ENCODE measurements at regions not wholly inside any gene's neighbourhood (a gene's known extent, or its start where the extent isn't known, plus 50 kb on each side); places are given as distances from the start of the nearest gene placed in this dataset.
"Not testable (repeated sequence)": the region's sequence is repeated elsewhere in the genome, so short reads cannot be mapped to it uniquely, and the experiment has no call there.

DNA sequence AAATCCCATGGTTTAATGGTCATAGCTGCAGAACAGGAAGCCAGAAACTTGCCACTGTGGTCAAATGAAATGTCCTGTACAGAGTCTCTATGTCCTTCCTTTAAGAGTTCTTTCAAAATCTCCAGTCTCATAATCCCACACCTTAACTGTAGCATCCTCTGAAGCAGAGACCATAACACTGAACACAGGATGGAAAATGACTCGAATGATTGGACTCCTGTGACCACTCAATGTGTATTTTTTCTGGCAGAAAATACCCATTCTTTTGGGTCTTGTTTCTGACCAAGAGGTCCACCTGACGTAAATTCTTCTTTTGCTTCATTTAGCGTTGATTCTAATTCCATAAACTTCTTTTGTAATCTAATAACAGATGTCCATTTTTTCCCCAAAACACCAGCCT is 181.4 kb upstream of the PLGLB2 start:
- H3K4me3 Mint-ChIP-seq; H3K27ac Mint-ChIP-seq; H3K9me3 Mint-ChIP-seq; H3K27me3 Mint-ChIP-seq (ENCODE audit: insufficient read depth); DNase-seq (ENCODE audit: low spot score); intact Hi-C loops (cut with micrococcal nuclease): not testable (repeated sequence)
- Mint-ChIP-seq H3K4me1 (ENCODE audit: low read depth) (peaks cover 12% of the 10 kb centered on the region), H3K36me3 (ENCODE audit: low read depth) (peaks cover 12% of the 10 kb centered on the region)

DNA sequence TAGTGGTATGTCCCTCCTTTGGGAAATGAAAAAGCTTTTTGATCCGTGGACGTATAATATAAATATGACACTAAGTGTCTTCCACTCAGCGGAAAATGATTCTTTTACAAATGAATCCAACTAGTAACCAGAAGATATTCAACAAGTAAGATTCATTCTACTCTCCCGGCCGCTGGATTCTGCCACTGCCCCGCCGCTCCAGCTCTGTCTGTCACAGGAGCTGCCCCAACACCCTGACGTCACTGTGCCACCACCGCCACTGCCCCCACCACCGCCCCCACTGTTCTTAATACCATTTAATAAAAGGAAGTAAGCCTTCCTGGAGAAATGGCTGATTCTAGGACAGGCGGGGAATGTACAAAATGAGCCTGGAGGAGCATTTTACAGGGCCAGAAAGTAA is 180.8 kb upstream of the PLGLB2 start:
- H3K27ac Mint-ChIP-seq; H3K27me3 Mint-ChIP-seq (ENCODE audit: insufficient read depth); DNase-seq (ENCODE audit: low spot score); H3K9me3 Mint-ChIP-seq; H3K4me3 Mint-ChIP-seq; intact Hi-C loops (cut with micrococcal nuclease): not testable (repeated sequence)
- peaks cover 12% of the 10 kb centered on the region for H3K36me3 Mint-ChIP-seq (ENCODE audit: low read depth)
- H3K4me1 Mint-ChIP-seq (ENCODE audit: low read depth): peaks cover 12% of the 10 kb centered on the region

DNA sequence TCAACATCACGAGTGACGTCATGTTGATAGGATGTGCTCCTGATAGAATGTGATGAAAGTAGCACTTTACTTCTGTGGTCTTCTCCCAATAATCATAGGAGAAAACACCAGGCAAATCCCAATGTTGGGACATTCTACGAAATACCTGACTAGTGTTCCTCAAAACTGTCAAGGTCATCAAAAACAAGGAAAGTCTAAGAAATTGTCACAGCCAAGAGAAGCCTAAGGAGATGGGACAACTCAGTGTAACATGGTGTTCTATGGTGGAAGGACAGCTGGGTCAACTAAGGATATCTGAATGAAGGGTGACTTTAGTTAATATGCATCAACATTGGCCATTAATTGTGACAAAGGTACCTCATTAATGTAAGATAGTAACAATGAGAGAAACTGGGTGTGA is 180.0 kb upstream of the PLGLB2 start:
- H3K27ac Mint-ChIP-seq; H3K4me3 Mint-ChIP-seq; DNase-seq (ENCODE audit: low spot score); intact Hi-C loops (cut with micrococcal nuclease); H3K9me3 Mint-ChIP-seq; H3K27me3 Mint-ChIP-seq (ENCODE audit: insufficient read depth): not testable (repeated sequence)
- peaks cover 12% of the 10 kb centered on the region for H3K4me1 Mint-ChIP-seq (ENCODE audit: low read depth)
- H3K36me3 Mint-ChIP-seq (ENCODE audit: low read depth): peaks cover 12% of the 10 kb centered on the region

DNA sequence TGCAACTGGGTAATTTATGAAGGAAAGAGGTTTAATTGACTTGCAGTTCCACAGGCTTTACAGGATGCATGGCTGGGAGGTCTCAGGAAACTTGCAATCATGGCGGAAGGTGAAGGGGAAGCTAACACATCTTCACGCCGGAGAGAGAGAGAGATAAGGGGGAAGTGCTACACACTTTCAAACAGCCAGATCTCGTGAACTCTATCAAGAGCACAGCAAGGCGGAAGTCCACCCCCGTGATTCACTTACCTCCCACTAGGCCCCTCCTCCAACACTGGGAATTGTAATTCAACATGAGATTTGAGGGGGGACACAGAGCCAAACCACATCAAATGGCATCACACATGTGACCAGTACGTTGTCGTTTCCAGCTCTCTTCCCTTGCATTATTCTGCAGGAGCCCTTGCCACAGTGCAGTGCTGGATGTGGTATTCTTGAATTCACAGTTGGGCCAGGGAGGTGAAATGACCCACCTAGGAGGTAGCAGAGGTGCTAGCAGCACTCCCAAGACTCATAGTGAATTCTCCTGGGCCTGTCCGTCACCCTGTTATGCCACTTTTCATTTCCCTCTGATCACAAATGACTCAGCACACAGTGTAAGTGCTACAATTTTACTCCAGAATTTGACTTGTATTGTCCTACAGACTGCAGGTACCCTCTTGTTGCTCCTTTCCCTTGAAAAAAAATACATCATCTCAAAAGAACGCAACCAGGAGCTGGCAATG is 179.2 kb upstream of the PLGLB2 start:
- Mint-ChIP-seq H3K27ac (peak overlapping the region; percentile 87), H3K36me3 (ENCODE audit: low read depth) (peaks cover 12% of the 10 kb centered on the region), H3K4me1 (ENCODE audit: low read depth) (peaks cover 12% of the 10 kb centered on the region), H3K4me3 (peak overlapping the region; percentile 7)
- H3K9me3 Mint-ChIP-seq; H3K27me3 Mint-ChIP-seq (ENCODE audit: insufficient read depth); intact Hi-C loops (cut with micrococcal nuclease); DNase-seq (ENCODE audit: low spot score): not testable (repeated sequence)

DNA sequence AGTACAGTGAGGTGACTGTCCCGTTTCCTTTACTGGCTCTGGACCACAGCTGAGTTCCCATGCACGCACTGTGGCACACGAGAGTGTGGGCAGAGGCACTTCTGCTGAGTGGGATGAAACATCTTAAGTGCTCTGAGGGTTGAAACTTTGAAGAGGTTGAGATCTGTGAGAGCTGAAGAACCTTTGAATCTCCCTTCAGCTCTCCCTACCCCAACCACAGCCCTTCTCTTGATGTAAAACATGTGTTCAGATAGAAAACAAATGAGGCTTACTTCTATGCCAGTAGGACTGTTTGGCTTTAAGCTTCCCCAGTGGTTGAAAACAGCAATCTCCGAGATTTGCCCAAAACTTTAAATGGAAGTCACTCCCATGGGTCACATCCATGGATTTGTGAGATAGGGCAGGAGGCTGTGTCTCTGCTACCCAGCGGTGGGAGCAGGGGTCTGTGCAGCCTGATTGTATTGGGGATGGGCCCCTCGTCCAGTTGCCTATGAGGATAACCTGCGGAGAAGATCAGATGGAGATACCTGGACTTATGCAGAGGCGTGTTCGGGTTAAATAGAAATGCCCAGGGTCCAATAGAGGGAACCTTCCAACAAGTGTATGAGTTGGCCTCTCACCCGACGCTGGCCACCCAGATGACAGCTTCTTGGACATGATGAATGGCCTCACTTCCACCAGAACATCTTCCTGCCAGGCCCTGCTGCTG is 178.0 kb upstream of the PLGLB2 start:
- H3K27me3 Mint-ChIP-seq (ENCODE audit: insufficient read depth); intact Hi-C loops (cut with micrococcal nuclease); DNase-seq (ENCODE audit: low spot score); H3K9me3 Mint-ChIP-seq: not testable (repeated sequence)
- peak overlapping the region; percentile 87 for H3K27ac Mint-ChIP-seq
- peak overlapping the region; percentile 72 for H3K4me3 Mint-ChIP-seq
- peaks cover 12% of the 10 kb centered on the region for H3K36me3 Mint-ChIP-seq (ENCODE audit: low read depth)
- peaks cover 12% of the 10 kb centered on the region for H3K4me1 Mint-ChIP-seq (ENCODE audit: low read depth)

DNA sequence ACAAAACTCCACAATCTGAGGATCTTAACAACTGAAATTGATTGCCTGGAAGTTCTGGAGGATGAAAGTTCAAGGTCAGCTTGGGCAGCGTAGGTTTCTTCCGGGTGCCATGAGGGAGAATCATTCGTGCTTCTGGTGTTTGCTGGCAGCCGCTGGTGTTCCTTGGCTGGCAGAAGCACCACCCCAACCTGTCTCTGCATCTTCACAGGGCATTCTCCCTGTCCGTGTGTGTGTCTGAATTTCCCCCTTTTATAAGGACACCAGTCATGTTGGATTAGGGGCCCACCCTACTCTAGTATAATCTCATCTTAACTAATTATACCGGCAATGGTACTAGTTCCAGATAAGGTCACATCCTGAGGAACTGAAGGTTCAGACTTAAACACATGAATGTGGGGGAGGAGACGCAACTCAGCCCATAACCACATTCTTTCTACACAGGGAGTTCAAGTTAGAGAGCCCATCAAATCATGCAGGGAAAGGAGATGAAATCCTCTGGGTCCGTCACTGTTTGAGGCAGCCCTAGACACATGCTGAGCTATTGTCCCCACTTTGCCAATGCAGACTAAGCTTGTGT is 175.9 kb upstream of the PLGLB2 start:
- DNase-seq (ENCODE audit: low spot score); intact Hi-C loops (cut with micrococcal nuclease); H3K9me3 Mint-ChIP-seq; H3K36me3 Mint-ChIP-seq (ENCODE audit: low read depth); H3K27ac Mint-ChIP-seq; H3K4me3 Mint-ChIP-seq; H3K27me3 Mint-ChIP-seq (ENCODE audit: insufficient read depth): not testable (repeated sequence)
- H3K4me1 Mint-ChIP-seq (ENCODE audit: low read depth): peaks cover 26% of the 10 kb centered on the region

DNA sequence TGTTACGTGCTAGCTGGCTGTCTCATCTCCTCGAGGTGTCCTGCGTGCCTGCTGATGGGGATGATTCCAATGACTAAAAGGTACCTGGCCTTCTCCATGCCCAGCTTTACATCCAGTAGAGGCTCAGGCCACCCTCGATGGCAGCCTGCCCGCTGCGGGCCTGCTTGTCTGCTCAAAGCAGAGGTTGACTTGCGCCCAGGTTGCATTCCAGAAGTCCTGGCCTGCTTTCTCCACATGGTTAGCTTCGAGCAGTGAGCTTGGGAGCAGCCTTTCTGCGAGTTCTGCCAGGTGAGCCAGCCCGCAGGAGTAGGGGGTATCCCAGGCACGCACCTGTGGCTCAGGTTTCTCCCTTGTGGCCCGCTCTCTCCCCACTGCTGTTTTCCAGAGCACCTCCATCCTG is 175.0 kb upstream of the PLGLB2 start:
- H3K27ac Mint-ChIP-seq; H3K4me3 Mint-ChIP-seq; H3K36me3 Mint-ChIP-seq (ENCODE audit: low read depth); H3K27me3 Mint-ChIP-seq (ENCODE audit: insufficient read depth); H3K9me3 Mint-ChIP-seq; intact Hi-C loops (cut with micrococcal nuclease); DNase-seq (ENCODE audit: low spot score): not testable (repeated sequence)
- H3K4me1 Mint-ChIP-seq (ENCODE audit: low read depth): peaks cover 26% of the 10 kb centered on the region

DNA sequence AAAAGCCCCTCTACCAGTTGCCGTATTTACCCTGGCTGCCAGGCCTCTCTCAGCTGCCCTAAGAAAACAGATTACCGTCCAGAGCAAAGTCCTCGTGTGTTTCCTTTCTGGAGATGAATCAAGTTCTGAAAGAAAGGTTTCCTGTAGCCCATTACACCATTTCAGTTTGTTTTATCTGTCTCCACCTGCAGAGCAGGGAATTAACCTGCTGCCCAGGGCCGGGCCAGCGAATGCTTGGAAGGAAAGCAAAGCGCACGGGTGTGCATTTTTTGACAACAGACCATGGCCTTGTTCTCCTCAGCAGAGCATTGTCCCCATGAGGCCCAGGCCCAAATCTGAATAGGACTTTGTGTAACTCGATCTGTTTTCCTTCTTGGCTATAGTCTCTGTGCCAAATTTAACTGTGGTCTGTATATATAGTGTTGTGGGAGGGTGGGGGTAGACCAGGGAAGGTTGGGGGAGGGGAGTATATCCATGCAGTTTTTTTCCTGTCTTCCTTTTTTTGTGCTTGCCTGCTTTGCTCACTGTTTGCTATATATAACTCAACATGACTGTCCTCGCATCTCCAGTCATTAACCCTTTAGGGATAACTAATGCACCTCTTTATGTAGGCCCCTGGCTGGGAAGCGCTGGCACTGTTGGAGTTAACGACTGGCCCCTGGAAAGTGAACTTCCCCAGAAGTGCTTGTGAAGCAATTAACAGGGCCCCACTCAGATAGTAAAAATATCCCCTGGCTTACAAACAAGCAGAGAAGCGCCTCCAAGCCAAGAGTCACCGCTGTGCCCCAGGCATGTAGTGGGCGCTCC is 174.3 kb upstream of the PLGLB2 start:
- H3K9me3 Mint-ChIP-seq; intact Hi-C loops (cut with micrococcal nuclease); H3K27ac Mint-ChIP-seq; DNase-seq (ENCODE audit: low spot score); H3K27me3 Mint-ChIP-seq (ENCODE audit: insufficient read depth); H3K4me3 Mint-ChIP-seq; H3K36me3 Mint-ChIP-seq (ENCODE audit: low read depth): not testable (repeated sequence)
- H3K4me1 Mint-ChIP-seq (ENCODE audit: low read depth): peaks cover 26% of the 10 kb centered on the region

DNA sequence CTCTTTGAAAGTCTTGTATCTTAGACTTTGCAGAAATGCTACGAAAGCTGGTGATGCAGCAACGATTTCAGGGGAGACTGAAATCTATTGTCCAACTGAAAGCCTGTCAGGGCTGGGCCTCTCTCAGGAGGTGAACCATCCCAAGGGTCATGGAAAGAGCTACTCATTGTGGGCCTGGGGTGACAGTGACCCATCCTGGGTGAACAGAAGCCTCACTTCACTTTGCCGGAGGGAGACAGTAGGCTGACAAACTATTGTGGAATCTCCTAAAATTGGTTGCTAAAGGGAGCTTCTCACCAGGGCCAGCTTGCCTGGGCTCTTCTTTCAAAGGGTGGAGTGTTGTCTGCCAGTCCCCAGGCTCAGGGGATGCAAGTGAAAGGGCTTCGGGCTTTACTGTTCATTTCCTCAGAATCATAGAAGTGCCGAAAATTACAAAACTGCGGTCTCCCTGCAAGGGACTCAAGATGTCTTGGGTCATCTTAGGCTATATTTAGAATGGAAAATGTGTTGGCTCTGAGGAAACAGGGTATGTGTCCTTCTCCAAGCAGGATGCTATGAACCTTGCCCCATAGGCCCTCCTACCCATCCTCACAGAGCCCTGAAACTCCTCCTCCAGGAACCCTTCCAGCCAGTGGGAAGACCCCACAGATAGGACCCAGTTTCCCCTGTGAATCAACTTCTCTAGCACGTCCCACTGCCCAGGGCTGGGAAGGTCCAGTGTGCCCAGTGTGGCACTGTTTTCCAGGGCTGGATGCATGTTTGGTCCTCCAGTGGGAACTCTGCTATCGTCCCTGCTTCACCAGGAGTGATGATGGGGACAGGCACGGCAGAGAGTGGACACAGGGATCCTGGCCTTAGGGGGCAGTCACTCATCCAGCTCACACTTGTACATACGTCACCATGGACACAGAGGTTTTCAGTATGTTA is 173.4 kb upstream of the PLGLB2 start:
- DNase-seq (ENCODE audit: low spot score); H3K27ac Mint-ChIP-seq; H3K27me3 Mint-ChIP-seq (ENCODE audit: insufficient read depth); H3K4me3 Mint-ChIP-seq; H3K9me3 Mint-ChIP-seq; H3K36me3 Mint-ChIP-seq (ENCODE audit: low read depth); intact Hi-C loops (cut with micrococcal nuclease): not testable (repeated sequence)
- peaks cover 20% of the 10 kb centered on the region for H3K4me1 Mint-ChIP-seq (ENCODE audit: low read depth)

DNA sequence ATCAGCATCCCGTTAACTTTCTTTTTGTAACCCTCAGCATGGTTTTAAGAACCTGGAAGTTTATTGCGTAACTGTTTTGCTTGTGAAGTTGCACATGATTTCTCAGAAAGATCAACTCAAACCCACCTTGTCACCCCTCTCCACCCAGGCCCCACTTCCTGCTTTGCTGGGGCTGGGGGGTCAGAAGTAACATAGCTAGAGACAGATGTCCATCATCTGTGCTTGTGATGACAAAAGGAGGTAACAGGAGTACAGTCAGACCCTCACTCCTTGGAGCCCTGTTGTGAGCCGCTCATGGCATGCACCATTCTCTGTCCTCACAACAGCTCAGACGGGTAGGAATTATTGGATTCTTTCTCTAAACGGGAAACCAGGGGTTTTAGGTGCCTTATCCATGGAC is 172.7 kb upstream of the PLGLB2 start:
- H3K9me3 Mint-ChIP-seq; intact Hi-C loops (cut with micrococcal nuclease); H3K4me3 Mint-ChIP-seq: not testable (repeated sequence)

DNA sequence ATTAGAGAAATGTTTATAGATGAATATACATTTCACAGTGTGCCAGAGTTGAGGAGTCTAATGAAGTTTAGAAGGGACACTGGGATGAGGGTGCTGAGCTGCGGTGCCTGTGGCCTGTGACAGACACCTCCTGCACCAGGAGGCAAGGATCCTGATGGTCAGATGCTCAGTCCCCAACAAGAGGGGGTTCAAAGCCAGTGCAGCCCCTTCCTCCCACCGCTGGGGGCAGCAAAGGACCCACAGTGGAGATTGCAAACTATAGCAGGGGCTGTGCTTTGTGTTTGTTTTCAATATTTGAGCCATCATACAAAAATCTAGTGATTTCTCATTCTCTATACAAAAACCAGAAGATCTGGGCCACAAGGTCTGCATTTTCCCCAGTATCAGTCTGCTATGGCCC is 170.5 kb upstream of the PLGLB2 start:
- intact Hi-C loops (cut with micrococcal nuclease); DNase-seq (ENCODE audit: low spot score); H3K9me3 Mint-ChIP-seq; H3K27me3 Mint-ChIP-seq (ENCODE audit: insufficient read depth); H3K36me3 Mint-ChIP-seq (ENCODE audit: low read depth); H3K27ac Mint-ChIP-seq; H3K4me3 Mint-ChIP-seq: not testable (repeated sequence)
- H3K4me1 Mint-ChIP-seq (ENCODE audit: low read depth): peaks cover 14% of the 10 kb centered on the region

More for the DNA sequence above, 172.7 kb upstream of the PLGLB2 start:
- Mint-ChIP-seq H3K27ac (peak overlapping the region; percentile 73), H3K4me1 (ENCODE audit: low read depth) (peaks cover 14% of the 10 kb centered on the region)
- DNase-seq (ENCODE audit: low spot score); H3K36me3 Mint-ChIP-seq (ENCODE audit: low read depth); H3K27me3 Mint-ChIP-seq (ENCODE audit: insufficient read depth): not testable (repeated sequence)

DNA sequence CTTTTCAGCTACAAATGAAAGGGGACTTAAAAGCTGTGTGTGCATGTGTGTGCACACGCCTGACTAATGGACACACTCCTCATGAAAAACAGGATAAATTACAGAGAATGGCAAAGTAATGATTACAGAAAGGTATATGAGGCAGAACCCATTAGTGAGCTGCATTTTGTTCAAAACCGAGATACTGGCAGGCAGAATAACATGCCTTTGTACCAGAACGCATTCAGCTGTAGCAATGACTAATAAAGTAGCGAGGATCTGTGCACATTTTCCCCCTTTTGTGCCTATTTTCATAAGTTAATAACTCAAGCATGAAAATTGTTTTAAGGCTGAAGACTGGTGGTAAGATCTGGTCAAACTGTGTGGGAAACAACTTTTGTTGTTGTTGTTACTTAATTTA is 165.7 kb upstream of the PLGLB2 start:
- H3K4me3 Mint-ChIP-seq; H3K27ac Mint-ChIP-seq; H3K9me3 Mint-ChIP-seq; H3K36me3 Mint-ChIP-seq (ENCODE audit: low read depth); DNase-seq (ENCODE audit: low spot score); intact Hi-C loops (cut with micrococcal nuclease); H3K4me1 Mint-ChIP-seq (ENCODE audit: low read depth); H3K27me3 Mint-ChIP-seq (ENCODE audit: insufficient read depth): not testable (repeated sequence)

All from activated T-helper 1 cell treated with anti-CD3 and anti-CD28 coated beads, Interleukin-12 subunit alpha, Interleukin-12 subunit beta, Interleukin-2, Interleukin-4 antibody, amounts not matched to agents 30 ng/mL and 10 ng/mL and 1 ng/mL, durations not matched to agents 14 hours and 24 hours and 36 hours (primary cell).